ENCODE measurements at regions not wholly inside any gene's neighbourhood (a gene's known extent, or its start where the extent isn't known, plus 50 kb on each side); places are given as distances from the start of the nearest gene placed in this dataset.
A peak's percentile ranks its signal among the peaks of the same experiment; 100 is the strongest.

DNA sequence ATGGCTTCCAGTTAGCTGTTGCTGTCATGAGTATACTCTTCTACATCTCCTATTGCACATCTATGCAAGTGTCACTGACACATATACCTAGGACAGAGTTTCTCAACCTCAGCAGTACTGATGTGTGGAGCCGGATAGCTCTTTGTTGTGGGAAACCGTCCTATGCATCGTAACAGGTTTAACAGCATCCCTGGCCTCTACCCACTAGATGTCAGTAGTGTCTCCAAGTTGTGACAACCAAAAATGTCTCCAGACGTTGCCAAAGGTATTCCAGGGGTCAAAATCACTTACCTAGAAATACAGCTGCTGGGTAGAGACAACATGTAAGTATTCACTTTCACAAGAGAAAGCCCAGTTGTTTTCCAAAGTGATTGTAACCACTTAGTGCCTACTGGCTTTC is 637.6 kb downstream of the RNF144B start:
- intact Hi-C loops (cut with micrococcal nuclease) (no loop called here), in situ Hi-C loops (cut with MboI) (no loop called here)
- H3K9me3 ChIP-seq (replicated peaks; ENCODE audit: control insufficient read depth, insufficient read depth, low read depth, low read length) = no peaks in the 10 kb centered on the region
- no peaks in the 10 kb centered on the region for H4K20me1 ChIP-seq (replicated peaks; ENCODE audit: control insufficient read depth, insufficient read depth, low read length)
- no TSS peak for BruUV-seq (replicated peaks)
- ChIA-PET POLR2A (no interaction called here), CTCF (ENCODE audit: low intra/inter-chr PET ratio) (no interaction called here)
- H3K27ac ChIP-seq (ENCODE audit: extremely low read depth, low read depth, low read length) = no peak overlapping the region
- H3K4me3 ChIP-seq = no peak overlapping the region
- H2AFZ ChIP-seq (ENCODE audit: low read depth, low read length) = no peak overlapping the region
- H3K27me3 ChIP-seq (ENCODE audit: control insufficient read depth in 2 of 2, insufficient read depth in 2 of 2, low read length in 2 of 2) = no peaks in the 10 kb centered on the region
- peak; percentile 48 for FAIRE-seq
- no peak overlapping the region for H3K9ac ChIP-seq (ENCODE audit: insufficient read depth in 1 of 2, low read depth in 2 of 2, low read length in 2 of 2)
- H3K79me2 ChIP-seq (ENCODE audit: control insufficient read depth, insufficient read depth, low read length) = no peaks in the 10 kb centered on the region
- no peaks in the 10 kb centered on the region for H3K4me1 ChIP-seq (replicated peaks in 1 of 2; ENCODE audit: control insufficient read depth in 2 of 2, insufficient read depth in 2 of 2, low read length in 2 of 2)
- H3K4me2 ChIP-seq (ENCODE audit: insufficient read depth, low read length) = no peak overlapping the region
- ATAC-seq = no peak
- H3K36me3 ChIP-seq (ENCODE audit: control insufficient read depth, insufficient read depth, low read length) = no peaks in the 10 kb centered on the region
- 2% methylated on average over 4 of the region's 4 CpGs for WGBS (ENCODE audit: insufficient coverage, low coverage, missing lambda C conversion rate)
- DNase-seq (ENCODE audit: extremely low read depth in 1 of 4, low spot score in 3 of 4) = peak in 1 of 4 experiments; percentile 3
- H3K9me1 ChIP-seq (ENCODE audit: control insufficient read depth, insufficient read depth, low read length) = no peaks in the 10 kb centered on the region
- TF ChIP-seq, protein P1, sequence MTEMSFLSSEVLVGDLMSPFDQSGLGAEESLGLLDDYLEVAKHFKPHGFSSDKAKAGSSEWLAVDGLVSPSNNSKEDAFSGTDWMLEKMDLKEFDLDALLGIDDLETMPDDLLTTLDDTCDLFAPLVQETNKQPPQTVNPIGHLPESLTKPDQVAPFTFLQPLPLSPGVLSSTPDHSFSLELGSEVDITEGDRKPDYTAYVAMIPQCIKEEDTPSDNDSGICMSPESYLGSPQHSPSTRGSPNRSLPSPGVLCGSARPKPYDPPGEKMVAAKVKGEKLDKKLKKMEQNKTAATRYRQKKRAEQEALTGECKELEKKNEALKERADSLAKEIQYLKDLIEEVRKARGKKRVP (CRISPR knock-in tag; IDR thresholded peaks at IDR 0.05) = no peak
- TF ChIP-seq, protein P2, sequence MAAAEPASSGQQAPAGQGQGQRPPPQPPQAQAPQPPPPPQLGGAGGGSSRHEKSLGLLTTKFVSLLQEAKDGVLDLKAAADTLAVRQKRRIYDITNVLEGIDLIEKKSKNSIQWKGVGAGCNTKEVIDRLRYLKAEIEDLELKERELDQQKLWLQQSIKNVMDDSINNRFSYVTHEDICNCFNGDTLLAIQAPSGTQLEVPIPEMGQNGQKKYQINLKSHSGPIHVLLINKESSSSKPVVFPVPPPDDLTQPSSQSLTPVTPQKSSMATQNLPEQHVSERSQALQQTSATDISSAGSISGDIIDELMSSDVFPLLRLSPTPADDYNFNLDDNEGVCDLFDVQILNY (CRISPR knock-in tag; IDR thresholded peaks at IDR 0.05) = no peak
- TF ChIP-seq, protein P3, sequence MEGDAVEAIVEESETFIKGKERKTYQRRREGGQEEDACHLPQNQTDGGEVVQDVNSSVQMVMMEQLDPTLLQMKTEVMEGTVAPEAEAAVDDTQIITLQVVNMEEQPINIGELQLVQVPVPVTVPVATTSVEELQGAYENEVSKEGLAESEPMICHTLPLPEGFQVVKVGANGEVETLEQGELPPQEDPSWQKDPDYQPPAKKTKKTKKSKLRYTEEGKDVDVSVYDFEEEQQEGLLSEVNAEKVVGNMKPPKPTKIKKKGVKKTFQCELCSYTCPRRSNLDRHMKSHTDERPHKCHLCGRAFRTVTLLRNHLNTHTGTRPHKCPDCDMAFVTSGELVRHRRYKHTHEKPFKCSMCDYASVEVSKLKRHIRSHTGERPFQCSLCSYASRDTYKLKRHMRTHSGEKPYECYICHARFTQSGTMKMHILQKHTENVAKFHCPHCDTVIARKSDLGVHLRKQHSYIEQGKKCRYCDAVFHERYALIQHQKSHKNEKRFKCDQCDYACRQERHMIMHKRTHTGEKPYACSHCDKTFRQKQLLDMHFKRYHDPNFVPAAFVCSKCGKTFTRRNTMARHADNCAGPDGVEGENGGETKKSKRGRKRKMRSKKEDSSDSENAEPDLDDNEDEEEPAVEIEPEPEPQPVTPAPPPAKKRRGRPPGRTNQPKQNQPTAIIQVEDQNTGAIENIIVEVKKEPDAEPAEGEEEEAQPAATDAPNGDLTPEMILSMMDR (IDR thresholded peaks at IDR 0.05 in 2 of 3, conservative IDR thresholded peaks at IDR 0.05 in 1 of 3; ENCODE audit: insufficient read depth in 2 of 3, low read depth in 1 of 3, low read length in 3 of 3) = 0 out of 6 replicates have a peak, but pooled peaks of 1 of the 3 experiments have one; percentile 19
- TF ChIP-seq CC2D1A (IDR thresholded peaks at IDR 0.05) = no peak
- no peak for TF ChIP-seq ARHGAP35 (IDR thresholded peaks at IDR 0.05; ENCODE audit: partially characterized antibody)
- no peak for TF ChIP-seq BRCA1 (IDR thresholded peaks at IDR 0.05)
- no peak for TF ChIP-seq BRCA1 (CRISPR knock-in tag; IDR thresholded peaks at IDR 0.05)
- TF ChIP-seq, protein P4, sequence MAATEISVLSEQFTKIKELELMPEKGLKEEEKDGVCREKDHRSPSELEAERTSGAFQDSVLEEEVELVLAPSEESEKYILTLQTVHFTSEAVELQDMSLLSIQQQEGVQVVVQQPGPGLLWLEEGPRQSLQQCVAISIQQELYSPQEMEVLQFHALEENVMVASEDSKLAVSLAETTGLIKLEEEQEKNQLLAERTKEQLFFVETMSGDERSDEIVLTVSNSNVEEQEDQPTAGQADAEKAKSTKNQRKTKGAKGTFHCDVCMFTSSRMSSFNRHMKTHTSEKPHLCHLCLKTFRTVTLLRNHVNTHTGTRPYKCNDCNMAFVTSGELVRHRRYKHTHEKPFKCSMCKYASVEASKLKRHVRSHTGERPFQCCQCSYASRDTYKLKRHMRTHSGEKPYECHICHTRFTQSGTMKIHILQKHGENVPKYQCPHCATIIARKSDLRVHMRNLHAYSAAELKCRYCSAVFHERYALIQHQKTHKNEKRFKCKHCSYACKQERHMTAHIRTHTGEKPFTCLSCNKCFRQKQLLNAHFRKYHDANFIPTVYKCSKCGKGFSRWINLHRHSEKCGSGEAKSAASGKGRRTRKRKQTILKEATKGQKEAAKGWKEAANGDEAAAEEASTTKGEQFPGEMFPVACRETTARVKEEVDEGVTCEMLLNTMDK (IDR thresholded peaks at IDR 0.05; ENCODE audit: borderline replicate concordance, insufficient read depth, low read depth, low read length, poor library complexity, severe bottlenecking) = no peak
- peak in 1 of 2 experiments; percentile 25; a peak in 1 of 4 replicates for TF ChIP-seq RAD21 (CRISPR knock-in tag; conservative IDR thresholded peaks at IDR 0.05 in 1 of 2, IDR thresholded peaks at IDR 0.05 in 1 of 2)
- TF ChIP-seq TAF1 (IDR thresholded peaks at IDR 0.05; ENCODE audit: control insufficient read depth, extremely low read depth, insufficient read depth, low read length, severe bottlenecking) = no peak
- TF ChIP-seq ZC3H8 (IDR thresholded peaks at IDR 0.05) = no peak
- TF ChIP-seq, protein P5, sequence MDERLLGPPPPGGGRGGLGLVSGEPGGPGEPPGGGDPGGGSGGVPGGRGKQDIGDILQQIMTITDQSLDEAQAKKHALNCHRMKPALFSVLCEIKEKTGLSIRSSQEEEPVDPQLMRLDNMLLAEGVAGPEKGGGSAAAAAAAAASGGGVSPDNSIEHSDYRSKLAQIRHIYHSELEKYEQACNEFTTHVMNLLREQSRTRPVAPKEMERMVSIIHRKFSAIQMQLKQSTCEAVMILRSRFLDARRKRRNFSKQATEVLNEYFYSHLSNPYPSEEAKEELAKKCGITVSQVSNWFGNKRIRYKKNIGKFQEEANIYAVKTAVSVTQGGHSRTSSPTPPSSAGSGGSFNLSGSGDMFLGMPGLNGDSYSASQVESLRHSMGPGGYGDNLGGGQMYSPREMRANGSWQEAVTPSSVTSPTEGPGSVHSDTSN (CRISPR knock-in tag; IDR thresholded peaks at IDR 0.05; ENCODE audit: low read depth) = no peak
- TF ChIP-seq, protein P5 (tag; conservative IDR thresholded peaks at IDR 0.05; ENCODE audit: low read depth) = no peak
